EH (cell line): ENCODE measurements at regions not wholly inside any gene's neighbourhood (a gene's known extent, or its start where the extent isn't known, plus 50 kb on each side); places are given as distances from the start of the nearest gene placed in this dataset.
"Not testable (repeated sequence)": the region's sequence is repeated elsewhere in the genome, so short reads cannot be mapped to it uniquely, and the experiment has no call there.

Experiments
- DNase-seq: peaks from one replicate; pipeline ENCODE4 v3.0.0-alpha.2; 2015; ENCODE audit warnings: low read depth

DNA sequence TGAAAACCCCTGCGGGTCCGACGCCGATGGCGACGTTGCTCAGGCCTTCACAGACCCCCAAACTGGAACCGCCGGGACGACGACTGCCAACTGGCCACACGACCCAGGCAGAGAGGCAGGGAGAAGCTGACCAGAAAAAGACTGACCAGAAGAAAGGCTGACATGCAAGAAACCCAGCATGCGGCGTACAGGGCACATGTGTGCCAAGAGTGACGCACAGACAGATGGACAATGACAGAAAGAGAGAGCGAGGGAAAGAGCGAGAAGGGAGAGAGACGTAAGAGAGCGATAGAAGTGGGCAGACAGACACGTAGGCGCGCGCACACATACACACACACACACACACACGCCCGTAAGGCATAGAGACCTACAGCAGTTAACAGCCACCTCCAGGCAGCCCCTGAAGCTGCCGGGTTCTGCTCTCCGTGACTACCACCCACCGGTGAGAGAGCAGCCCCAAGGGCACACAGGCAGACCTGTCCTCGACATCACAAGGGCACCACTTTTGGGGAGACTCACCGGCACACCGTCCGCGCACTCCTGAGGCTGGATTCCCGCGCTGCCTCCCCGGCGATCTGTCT, 67.2 kb upstream of the ZNF527 start:
- no peak for DNase-seq

DNA sequence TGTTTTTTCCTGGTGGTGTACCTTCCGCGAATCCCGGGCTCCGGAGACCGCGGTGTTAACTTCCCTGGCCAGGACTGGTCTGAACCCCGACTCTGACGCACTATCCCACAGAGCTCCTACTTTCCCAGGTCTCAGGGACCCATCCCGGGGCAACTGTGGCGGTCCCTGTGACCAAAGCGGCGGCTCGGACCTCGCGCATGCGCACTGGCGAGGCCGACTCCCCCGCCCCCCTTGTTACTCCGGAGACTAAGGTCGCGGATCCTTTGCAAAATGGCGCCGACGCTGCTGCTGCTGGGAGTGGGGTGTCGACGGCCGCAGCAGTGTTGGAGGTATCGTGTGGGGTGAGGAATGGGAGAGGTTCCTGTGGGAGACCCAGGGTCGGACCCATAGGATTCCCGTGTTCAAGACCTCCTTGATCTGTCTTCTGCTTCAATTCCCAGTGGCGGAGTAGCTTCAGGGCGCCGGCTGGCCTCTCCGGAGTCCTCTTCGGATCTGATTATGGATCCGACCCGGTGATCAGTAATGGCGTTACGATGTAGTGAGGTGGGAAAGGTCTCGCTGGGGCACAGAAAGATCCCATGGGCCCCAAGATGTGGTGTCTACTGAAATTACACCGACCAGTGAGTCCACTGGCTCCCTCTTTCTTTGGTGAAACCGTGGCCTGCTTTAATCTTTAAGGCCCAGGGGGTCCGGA, 66.6 kb upstream of the ZNF527 start:
- DNase-seq: no peak

DNA sequence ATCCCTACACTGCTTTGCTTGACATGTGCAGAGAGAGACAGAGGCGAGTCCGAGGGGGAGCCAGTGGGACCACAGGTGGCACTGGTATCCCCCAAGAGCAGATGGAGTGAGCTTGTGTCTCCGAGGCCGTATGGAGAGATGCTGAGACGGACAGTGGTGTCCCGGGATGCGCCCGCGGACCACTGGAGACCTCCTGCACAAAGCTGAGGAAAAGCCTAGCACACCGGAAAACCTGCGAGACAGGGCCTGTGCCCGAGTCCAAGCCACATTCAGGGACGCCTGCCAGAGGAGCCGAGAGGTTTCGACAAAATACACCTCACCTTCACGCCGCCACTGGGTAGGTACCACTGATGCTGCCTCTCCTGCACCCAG, 66.0 kb upstream of the ZNF527 start:
- no peak for DNase-seq

DNA sequence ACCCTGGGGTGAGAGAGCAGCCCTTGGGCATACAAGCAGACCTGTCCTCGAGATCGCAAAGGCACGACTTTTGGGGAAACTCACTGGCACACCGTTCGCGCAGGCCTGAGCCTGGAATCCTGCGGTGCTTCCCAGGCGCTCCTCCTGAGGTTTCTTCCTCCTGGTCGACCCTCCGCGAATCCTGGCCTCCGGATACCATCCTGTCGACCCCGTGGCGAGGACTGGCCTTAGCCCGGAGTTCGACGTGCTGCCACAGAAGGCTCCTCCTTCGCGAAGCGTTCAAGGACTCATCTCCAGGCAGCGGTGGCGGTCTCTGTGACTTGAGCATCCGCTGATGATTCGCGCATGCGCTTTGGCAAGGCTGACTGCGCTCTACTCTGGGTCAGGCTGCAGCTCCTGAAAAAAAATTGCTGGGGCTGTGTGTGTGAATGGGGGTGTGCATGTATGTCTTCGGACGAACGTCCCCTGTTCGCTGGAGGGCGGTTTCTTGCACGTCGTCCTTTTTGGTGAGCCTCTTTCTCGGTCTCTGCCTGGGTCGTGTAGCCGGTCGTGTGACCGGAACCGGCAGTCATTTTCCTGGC, 64.4 kb upstream of the ZNF527 start:
- DNase-seq: no peak

DNA sequence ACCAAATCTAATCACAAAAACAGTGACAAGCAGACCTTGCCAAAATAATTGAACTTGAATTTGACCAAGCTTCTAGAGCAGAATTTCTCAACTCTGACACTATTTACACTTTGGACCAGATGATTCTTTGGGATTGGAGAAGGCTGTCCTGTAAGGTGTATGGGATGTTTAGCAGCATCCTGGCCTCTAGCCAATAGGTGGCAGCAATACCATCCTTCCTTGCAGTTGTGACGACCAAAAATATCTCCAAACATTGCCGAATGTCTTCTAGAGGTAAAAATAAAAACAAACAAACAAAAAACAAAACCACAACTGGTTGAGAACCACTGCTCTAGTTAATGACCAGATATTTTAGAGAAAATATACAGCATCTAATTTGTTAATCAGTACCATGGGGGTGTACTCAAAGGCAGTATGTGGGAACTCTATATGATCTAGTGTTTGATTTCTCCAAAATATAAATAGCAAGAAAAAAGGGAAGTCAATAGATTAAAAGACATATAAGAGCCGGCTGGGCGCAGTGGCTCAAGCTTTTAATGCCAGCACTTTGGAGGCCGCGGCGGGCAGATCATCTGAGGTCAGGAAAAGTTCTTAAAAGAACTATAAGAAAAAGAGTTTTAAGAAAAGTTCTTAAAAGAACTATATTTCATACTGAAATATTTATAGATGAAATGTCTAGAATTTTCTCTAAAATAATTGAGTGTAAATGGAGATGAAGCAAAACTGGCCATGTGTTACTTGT, 60.9 kb upstream of the ZNF527 start:
- DNase-seq: no peak

DNA sequence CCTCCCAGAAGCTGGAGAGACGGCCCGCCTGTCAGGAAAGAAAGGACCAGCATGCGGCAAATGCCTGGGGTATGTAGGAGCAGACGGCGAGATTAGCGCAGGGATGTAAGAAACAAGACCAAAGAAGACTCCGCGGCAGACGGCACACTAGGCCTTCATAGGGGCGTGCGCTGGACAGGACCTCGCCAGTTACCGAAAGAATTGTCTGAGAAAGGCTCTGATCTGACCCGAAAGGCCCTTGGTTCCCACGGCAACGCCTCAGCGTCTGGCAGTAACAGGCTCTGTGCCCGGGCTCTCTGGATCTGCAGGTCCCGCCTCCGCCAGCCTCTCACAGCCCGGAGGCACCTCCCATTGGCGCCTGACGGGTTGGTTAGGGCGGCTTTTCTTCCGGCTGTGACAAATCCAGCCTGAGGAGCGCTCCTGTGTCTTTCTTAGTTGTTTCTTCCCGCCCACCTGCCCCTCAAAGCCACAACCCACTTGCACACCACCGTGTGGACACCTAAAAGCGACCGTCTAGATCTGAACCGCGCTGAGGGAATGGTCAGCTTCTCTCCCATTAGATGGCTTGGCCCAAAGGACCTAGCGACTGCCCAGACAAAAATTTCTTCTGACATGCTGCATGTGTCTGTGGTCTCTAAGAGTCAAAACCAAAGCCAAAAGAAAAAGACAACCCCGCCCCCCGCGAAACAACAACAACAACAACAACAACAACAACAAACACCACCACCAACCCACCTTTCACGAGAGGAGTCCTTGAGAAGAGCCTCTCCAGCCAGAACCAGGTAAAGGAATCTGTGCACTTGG, 58.2 kb upstream of the ZNF527 start:
- DNase-seq: peak; percentile 53

DNA sequence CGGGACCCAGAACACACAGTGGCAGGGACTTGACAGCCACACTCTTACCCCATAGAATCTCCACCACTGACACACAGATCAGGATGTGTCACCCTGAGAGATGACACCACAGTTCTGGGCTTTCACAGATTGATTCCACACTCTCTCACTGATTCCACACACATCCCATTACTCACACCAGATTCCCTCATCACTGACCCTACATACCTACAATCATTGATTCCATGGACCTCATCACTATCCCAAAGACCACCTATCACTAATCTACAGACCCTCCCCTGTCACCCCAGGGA, 57.6 kb upstream of the ZNF527 start:
- peak; percentile 2 for DNase-seq

DNA sequence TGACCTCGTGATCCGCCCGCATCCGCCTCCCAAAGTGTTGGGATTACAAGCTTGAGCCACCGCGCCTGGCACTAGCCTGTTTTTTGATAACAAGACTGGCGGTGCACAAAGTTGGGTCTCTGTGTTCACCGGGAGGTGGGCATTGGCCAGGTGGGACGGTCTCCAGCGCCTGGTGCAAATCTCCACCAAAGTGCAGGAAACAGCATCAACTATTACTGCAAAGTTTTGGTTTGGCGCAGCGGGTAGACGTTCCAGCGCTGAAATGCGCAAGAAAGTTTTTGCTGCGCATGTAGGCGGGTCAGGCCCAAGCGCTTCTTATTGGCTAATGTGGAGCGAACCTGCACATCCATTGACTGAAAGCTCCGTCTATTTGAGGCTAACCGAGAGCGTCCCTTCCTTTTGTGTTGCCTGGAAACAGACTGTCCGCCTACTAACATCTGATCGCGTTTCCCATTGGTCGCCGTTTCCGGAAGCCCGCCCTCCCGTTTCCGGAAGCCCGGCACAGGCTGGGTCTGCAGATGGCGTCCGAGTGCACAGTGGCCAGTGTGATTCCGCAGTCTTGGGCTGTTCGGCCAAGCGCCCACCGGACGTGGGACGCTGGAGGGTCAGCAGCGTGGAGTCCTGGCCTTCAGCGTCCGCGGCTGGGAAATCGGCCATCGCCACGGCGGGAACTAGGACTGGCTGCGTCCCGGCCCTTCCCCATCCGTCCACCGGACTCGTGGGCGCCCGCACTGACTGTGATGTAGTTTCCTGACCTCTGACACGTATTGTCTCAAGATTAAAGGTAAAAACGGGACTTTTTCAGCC, 53.3 kb upstream of the ZNF527 start:
- DNase-seq: peak; percentile 100

DNA sequence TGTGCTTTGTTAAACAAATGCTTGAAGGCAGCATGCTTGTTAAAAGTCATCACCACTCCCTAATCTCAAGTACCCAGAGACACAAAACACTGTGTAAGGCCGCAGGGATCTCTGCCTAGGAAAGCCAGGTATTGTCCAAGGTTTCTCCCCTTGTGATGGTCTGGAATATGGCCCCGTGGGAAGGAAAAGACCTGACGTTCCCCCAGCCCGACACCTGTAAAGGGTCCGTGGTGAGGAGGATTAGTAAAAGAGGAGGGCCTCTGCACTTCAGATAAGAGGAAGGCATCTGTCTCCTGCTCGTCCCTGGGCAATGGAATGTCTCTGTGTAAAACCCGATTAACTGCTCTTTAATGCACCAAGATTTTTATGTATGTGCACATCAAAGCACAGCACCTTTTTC, 49.9 kb upstream of the ZNF527 start:
- DNase-seq: not testable (repeated sequence)
